ENCODE measurements at regions not wholly inside any gene's neighbourhood (a gene's known extent, or its start where the extent isn't known, plus 50 kb on each side); places are given as distances from the start of the nearest gene placed in this dataset.
"Not testable (repeated sequence)": the region's sequence is repeated elsewhere in the genome, so short reads cannot be mapped to it uniquely, and the experiment has no call there.

DNA sequence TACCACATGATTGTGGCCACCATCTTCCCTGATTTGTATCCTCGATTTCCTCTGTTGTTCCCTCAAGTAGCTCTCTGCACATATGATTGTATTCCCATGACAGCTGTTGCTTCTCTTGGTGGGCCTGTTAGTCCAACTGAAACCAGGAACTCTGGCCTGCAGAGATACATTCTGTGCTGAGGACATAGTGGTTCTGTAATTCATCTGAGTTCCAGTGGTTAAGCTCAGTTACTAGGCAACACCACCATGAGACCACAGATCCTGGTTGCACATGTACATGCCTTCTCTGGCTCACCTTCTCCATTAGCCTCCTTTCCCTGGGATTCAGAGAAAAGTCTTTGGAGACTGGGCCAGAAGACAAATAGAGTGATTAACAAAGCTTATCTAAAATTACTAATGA is 172.1 kb upstream of the SLC7A11 start:
- DNase-seq = no peak

- no peak for DNase-seq
Measured at GRCh38 chr4:138413273-138413672, 171.1 kb upstream of the SLC7A11 start.

- no peak for DNase-seq
Measured at GRCh38 chr4:138412847-138413246, 170.7 kb upstream of the SLC7A11 start.

- DNase-seq = no peak
Measured at GRCh38 chr4:138410266-138410665, 168.1 kb upstream of the SLC7A11 start.

GRCh38 chr4:138409670-138410069 is 167.5 kb upstream of the SLC7A11 start:
- DNase-seq = no peak

DNA sequence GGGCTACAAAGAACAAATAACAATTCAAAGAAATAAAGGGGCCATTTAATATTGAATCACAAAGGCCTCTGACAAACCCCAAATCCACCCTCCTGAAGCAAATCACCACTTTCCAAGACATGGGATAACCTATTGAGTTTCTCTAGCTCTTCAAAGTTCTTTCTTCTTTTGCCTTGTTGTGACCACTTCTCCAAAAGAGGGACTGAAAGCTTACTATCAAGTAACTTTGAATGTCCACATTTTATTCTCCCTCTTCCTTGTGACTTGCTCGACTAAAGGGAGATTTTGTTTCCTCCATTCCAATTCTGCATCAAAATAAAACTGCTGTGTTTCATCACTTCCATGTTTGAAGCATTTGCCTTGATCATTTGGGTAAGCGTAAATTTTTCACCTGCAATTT is 166.6 kb upstream of the SLC7A11 start:
- DNase-seq = no peak

- no peak for DNase-seq
Measured at GRCh38 chr4:138407329-138407728, 165.2 kb upstream of the SLC7A11 start.

DNA sequence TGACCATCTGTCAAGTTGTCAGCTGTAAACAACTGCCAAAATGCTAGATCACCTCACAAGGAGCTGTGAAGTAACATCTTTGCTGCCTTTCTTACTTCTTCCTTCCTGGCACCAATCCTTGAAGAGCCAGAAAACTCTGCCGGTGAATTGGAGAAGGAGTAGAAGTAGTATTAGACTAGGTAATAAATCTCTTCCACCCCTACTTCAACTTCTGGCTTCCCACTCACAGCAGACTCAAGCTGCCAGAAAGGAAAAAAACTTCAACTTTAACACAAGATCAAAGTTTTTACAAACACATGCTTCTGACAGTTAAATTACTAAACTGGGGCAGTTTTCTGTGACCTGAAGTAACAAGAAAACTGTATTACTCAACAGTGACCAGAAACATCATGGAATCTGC is 164.7 kb upstream of the SLC7A11 start:
- DNase-seq = no peak

DNA sequence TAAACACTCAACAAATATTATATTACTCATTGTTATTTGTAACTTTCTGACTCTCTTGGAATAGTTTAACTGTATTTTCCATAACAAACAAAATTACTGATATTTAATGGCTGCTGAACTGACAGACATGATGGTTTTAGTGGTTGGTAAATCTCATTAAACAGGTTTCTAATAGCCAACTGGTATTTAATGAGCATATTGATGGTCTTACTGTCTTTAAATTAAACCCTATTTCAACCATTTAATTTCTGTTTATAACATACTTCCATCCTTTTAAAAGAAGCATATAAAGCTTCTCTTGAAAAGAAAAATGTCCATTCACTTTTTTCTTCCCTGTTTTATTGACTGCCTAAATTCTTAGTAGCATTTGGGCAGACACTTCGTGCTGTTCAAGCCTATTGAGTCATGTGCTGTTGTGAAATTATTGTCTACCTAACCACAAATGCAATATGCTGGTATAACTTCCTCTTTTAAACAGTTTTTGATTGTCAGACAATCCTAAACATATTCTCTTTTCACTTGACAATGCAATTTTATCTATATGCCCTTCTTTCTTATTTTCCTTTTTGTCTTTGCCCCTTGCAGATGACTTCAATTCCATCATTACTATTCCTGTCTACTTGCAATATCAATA is 163.9 kb upstream of the SLC7A11 start:
- no peak for DNase-seq

DNA sequence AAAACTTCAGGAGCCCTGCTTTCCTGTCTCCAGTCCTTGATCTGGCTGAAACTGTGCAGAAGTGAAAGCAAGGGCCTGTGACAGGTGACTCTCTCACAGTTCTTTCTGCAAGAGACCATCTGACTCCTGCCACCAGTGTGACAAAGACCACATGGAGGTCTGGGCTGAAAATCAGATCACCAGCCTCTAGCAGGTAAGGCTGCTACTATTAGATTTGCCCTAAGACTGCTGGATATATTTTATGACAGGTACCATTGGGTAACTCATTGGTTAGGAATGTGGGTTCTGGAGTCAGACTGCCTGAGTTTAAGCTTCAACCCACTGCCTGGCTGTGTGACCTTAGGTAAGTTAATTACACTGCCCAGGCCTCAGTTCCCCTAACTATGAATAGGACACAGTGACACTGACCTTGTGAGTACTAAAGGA is 163.3 kb upstream of the SLC7A11 start:
- no peak for DNase-seq

DNA sequence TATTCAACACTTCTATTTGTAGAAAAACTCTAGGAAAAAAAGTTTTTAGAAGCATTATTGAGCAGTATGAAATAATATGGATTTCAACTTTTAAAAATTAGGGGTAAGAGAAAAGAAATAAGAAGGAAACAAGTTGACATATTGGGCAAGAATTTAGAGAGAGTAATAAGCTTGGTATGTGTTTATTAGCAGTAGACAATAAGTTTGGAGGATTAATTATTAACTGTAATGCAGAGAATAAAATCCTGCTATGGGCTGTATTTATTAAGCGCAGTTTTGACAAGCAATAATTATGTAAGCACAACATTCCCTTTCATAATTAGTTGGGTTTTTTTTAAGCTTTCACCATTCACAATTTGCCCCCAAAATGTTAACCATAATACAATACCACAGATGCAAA is 162.7 kb upstream of the SLC7A11 start:
- DNase-seq = no peak

DNA sequence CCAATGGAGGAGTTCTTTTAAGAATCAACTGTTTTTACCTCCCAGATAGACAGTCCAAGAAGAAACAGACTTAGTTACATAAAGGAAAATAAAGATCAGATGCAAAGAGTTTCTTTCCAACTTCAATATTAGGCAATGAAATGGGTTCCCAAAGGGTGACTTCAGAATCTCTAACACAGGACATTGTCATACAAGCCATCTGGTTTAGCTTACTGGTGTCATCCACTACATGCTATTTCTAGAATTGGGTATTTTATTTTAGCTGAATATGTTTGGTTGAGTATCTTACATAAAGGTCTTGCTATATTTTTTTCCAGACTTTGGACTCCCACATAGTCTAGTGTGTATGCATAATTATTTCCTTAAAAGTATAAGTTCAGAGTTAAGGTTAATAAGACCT is 162.1 kb upstream of the SLC7A11 start:
- DNase-seq = no peak

DNA sequence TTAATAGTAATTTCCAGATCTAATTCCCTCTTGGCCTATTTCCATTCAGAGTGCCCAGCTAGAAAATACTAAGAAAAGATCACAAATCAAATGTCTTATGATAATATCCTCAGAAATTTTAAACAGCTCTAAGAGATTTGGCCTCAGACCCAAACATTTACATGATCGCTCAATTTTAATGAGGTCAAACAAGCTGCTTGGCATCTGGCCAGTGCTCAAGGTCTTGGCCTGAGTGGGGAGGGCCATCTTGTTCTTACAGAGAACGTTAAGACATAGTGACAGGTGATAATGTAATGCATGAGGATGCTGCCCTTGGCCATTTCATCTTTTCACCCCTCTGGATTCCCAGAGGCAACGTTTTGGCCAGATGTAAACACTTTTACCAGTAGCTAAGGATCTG is 159.2 kb upstream of the SLC7A11 start:
- no peak for DNase-seq

- no peak for DNase-seq
Measured at GRCh38 chr4:138400543-138400942, 158.4 kb upstream of the SLC7A11 start.

DNA sequence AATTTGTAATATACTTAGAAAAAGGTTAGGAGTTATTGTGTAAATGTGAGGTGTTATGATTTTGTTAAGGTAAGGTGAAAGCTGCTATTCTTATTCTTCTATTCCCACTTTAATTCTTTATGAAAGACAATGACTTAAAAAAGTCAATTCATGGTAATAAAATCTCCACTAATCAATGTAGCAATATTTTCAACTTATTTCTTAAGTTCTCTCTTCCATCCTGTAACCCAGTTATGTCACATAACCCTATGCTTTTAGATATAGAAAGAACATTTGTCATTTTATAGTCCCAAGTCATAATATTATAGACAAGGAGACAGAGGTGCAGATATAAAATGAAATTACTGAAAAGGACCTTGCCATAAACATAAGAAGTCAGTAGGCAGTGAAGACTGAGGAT is 157.9 kb upstream of the SLC7A11 start:
- no peak for DNase-seq

DNA sequence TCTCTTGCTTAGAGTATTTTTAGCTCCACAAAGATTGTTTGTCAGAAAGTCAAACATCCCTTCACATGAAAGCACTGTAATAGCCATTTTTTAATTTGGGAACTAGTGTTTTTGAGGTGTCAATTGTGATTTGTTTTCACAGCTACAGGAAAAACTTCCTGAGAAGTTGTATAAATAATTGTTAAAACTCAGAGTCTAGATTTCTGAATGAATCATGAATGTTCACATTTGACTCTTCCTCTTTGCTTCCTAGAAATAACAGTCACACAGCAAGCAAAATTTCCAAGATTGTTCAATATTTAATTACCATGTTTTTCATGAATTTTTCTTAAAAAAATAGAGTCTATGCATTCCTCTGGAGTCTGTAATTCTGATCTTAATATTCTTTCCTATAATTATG is 156.9 kb upstream of the SLC7A11 start:
- no peak for DNase-seq

DNA sequence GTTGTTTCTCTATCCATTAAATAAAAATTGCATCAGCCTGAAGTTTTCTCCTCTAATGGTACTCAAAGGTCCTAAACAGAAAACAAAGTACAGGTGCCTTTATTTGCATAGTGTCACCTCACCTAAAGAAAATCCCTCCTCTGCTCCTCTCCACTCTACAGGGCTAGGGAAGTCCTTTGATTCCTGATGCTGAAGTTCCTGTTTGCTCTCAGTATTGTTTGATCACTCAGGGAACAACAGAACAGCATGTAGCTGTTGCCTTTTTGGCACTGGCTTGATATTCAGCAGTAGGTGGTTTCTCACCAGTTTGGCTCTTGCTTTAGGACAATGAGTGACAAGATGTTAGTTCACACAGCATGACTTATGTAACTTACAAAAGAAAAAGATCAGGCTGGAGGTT is 156.2 kb upstream of the SLC7A11 start:
- peak; percentile 13 for DNase-seq

DNA sequence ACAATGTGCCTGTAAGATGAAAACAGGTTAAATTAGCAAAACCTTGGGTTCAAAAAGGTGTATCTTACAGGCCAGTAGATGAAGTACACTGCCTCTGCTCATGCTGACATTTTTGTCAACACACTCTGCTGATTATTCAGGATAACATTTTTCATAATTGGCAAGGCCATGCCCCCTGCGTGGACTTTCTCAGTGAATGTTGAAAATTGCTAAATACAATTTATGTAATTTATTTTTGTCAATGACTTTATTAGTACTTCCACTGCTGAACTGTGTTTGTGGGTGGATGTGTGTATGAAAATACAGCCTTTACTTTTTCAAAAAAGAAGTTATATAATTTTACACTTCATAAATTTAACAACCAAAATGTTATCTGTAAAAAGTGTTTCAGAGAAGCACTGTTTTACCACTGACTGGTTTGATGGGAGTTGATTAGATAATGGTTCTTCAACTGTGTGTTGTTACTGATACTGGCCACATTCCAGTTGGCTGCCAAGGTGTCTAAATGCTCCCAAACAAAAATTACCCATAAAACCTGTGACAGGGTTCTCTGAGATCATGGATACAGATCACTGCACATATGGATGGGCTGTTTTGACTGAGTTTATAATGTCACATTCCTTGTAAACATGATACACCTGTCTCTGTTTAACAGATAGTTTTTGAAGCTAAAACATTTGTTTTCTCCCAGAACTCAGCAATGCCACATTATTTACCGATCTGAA is 151.9 kb upstream of the SLC7A11 start:
- DNase-seq = no peak

- DNase-seq = no peak
Measured at GRCh38 chr4:138392751-138393308, 150.7 kb upstream of the SLC7A11 start.

DNA sequence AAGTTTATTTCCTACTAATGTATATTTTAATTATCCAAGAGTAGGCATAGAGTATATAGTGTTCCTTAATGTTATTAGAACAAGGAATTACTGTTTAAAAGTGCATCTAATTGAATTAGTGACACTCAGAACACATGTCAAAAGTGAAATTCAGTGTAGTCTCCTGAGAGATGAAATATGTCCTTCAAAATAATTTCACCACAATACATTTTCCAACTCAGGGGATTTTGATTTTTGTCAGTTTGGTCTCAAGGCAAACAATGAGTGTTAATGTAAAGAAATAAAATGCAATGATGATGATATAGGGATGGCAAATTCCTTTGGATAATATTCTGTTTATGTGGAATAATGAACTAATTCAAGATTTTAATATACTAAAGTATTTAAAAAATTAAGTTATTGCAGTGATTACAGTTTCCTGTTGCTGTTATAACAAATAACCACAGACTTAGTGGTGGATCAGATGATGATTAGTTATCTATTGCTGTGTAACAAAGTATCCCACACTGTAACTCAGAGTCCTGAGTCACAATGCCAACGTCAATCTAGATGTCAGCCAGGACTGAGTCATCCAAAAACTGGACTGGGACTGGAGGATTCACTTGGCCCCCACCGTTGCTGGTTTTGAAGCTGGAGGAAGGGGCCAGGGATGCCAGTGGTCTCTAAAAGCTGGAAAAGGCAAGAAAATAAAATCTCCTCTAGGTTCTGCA is 148.0 kb upstream of the SLC7A11 start:
- DNase-seq = no peak

DNA sequence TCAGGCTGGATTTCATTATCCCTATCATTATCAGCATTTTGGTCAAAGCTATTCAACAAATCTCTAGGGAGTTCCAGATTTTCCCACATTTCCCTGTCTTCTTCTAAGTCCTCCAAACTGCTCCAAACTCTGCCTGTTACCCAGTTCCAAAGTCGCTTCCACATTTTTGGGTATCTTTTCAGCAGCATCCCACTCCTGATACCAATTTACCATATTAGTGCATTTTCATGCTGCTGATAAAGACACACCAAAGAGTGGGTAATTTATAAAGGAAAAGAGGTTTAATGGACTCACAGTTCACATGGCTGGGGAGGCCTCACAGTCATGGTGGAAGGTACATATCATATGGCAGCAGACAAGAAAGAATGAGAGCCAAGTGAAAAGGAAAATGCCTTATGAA is 132.8 kb upstream of the SLC7A11 start:
- no peak for DNase-seq

DNA sequence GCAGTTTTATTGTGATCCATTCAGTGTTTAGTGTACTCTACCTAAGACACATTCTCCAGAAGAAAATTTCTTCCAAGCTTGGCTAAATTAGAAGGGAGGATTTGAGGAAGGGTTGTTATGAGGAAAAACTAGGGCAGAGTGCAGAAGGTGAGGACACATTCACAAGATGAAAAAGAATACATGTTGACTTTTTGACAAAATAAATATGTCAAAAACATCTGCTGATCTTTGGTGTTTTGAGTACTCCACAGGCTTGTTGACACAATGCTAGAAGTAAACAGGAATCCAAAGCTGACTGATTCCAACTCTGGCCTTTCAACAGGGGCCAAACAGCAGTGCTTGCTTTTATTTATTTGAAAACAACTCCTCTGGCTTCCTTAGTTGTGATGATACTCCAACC is 125.8 kb upstream of the SLC7A11 start:
- DNase-seq = no peak

DNA sequence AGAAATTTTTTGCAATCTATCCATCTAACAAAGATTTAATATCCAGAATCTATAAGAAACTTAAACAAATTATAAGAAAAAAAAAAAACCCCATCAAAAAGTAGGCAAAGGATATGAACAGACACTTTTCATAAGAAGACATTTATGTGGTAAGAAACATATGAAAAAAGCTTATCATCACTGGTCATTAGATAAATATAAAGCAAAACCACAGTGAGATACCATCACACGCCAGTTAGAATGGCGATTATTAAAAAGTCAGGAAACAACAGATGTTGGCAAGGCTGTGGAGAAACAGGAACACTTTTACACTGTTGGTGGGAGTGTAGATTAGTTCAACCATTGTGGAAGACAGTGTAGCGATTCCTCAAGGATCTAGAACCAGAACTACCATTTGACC is 110.3 kb upstream of the SLC7A11 start:
- DNase-seq = not testable (repeated sequence)

- no peak for DNase-seq
Measured at GRCh38 chr4:138348055-138348454, 105.9 kb upstream of the SLC7A11 start.

All from DMS79 (cell line).